Endothelial cell (in vitro differentiated cells): ENCODE measurements at regions not wholly inside any gene's neighbourhood (a gene's known extent, or its start where the extent isn't known, plus 50 kb on each side); places are given as distances from the start of the nearest gene placed in this dataset.

Experiments
- DNase-seq: peaks from one replicate; pipeline ENCODE4 v3.0.0; 2021; ENCODE audit warnings: low spot score
- H3K27ac Mint-ChIP-seq: one replicate; pipeline ENCODE4 v1.8.0; 2021; ENCODE audit warnings: mixed read lengths, inconsistent platforms; ENCODE audit not compliant: unreplicated experiment
- H3K27me3 Mint-ChIP-seq: one replicate; pipeline ENCODE4 v1.8.0; 2021; ENCODE audit warnings: mild to moderate bottlenecking, moderate library complexity, mixed read lengths, inconsistent platforms; ENCODE audit not compliant: unreplicated experiment
- H3K36me3 Mint-ChIP-seq: one replicate; pipeline ENCODE4 v1.8.0; 2021; ENCODE audit warnings: mild to moderate bottlenecking, low read depth, mixed read lengths, inconsistent platforms; ENCODE audit not compliant: unreplicated experiment
- H3K4me1 Mint-ChIP-seq: one replicate; pipeline ENCODE4 v1.8.0; 2021; ENCODE audit warnings: mild to moderate bottlenecking, mixed read lengths, inconsistent platforms; ENCODE audit not compliant: unreplicated experiment
- H3K4me3 Mint-ChIP-seq: one replicate; pipeline ENCODE4 v1.8.0; 2021; ENCODE audit warnings: mild to moderate bottlenecking, mixed read lengths, inconsistent platforms; ENCODE audit not compliant: unreplicated experiment
- H3K9me3 Mint-ChIP-seq: one replicate; pipeline ENCODE4 v1.8.0; 2021; ENCODE audit warnings: mixed read lengths, inconsistent platforms; ENCODE audit not compliant: unreplicated experiment
- CTCF ChIP-seq: fragments of 200-600 bp; sonication (generic); IDR thresholded peaks from one replicate; pipeline ENCODE4 v1.5.0; 2021; ENCODE audit warnings: antibody characterized with exemption; ENCODE audit not compliant: unreplicated experiment

- no peak overlapping the region for H3K27ac Mint-ChIP-seq
- no peak overlapping the region for H3K4me3 Mint-ChIP-seq
- TF ChIP-seq CTCF: no peak
- DNase-seq: no peak
- H3K4me1 Mint-ChIP-seq: peaks cover 9% of the 10 kb centered on the region
- H3K36me3 Mint-ChIP-seq: no peaks in the 10 kb centered on the region
- H3K27me3 Mint-ChIP-seq: no peaks in the 10 kb centered on the region
- no peaks in the 10 kb centered on the region for H3K9me3 Mint-ChIP-seq
Observed at GRCh38 chr3:181764544-181764943, 52.8 kb downstream of the SOX2 start.

GRCh38 chr3:181770296-181770695 lies 58.6 kb downstream of the SOX2 start:
- H3K9me3 Mint-ChIP-seq: no peaks in the 10 kb centered on the region
- H3K27ac Mint-ChIP-seq: no peak overlapping the region
- no peaks in the 10 kb centered on the region for H3K36me3 Mint-ChIP-seq
- no peak for DNase-seq
- H3K4me1 Mint-ChIP-seq: peaks cover 9% of the 10 kb centered on the region
- H3K27me3 Mint-ChIP-seq: no peaks in the 10 kb centered on the region
- no peak overlapping the region for H3K4me3 Mint-ChIP-seq
- TF ChIP-seq CTCF: no peak

GRCh38 chr3:181771120-181771519 lies 59.4 kb downstream of the SOX2 start:
- peaks cover 5% of the 10 kb centered on the region for H3K4me1 Mint-ChIP-seq
- no peaks in the 10 kb centered on the region for H3K36me3 Mint-ChIP-seq
- H3K27ac Mint-ChIP-seq: no peak overlapping the region
- DNase-seq: no peak
- H3K27me3 Mint-ChIP-seq: no peaks in the 10 kb centered on the region
- TF ChIP-seq CTCF: no peak
- no peak overlapping the region for H3K4me3 Mint-ChIP-seq
- H3K9me3 Mint-ChIP-seq: no peaks in the 10 kb centered on the region

GRCh38 chr3:181772166-181772565 lies 60.4 kb downstream of the SOX2 start:
- no peaks in the 10 kb centered on the region for H3K9me3 Mint-ChIP-seq
- no peak overlapping the region for H3K4me3 Mint-ChIP-seq
- H3K27ac Mint-ChIP-seq: no peak overlapping the region
- H3K36me3 Mint-ChIP-seq: no peaks in the 10 kb centered on the region
- TF ChIP-seq CTCF: no peak
- no peak for DNase-seq
- no peaks in the 10 kb centered on the region for H3K27me3 Mint-ChIP-seq
- peaks cover 5% of the 10 kb centered on the region for H3K4me1 Mint-ChIP-seq

- Mint-ChIP-seq H3K4me1 (no peaks in the 10 kb centered on the region), H3K4me3 (no peak overlapping the region)
- TF ChIP-seq CTCF: no peak
Observed at GRCh38 chr3:181773921-181774320, 62.2 kb downstream of the SOX2 start.

More at GRCh38 chr3:181773921-181774320, 62.2 kb downstream of the SOX2 start:
- no peaks in the 10 kb centered on the region for H3K27me3 Mint-ChIP-seq
- no peak overlapping the region for H3K27ac Mint-ChIP-seq
- DNase-seq: no peak
- no peaks in the 10 kb centered on the region for H3K9me3 Mint-ChIP-seq
- H3K36me3 Mint-ChIP-seq: no peaks in the 10 kb centered on the region
